ENCODE measurements at regions not wholly inside any gene's neighbourhood (a gene's known extent, or its start where the extent isn't known, plus 50 kb on each side); places are given as distances from the start of the nearest gene placed in this dataset.

DNA sequence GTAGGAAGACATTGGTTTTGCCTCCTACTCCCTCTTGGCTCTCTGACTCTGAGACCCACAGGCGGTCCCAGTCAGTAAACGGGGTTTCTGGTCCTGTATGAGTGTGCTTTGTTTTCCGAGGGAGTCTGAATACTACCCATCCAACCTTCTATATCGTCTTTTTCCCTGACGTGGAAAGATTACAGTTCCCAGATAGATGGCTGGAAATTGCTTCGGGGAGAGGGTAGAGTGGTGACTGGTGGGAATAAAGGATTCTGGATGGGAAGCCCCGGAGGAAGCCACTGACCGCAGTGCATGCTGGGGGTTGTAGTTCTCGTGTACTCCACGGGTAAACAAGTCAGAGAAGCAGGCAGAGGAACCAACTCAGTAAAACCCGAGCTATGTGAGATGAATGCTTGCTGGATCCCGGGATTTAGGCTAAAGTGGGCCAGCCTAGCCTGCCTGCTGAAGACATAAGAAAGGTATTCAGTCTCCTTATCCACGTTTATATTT lies 66.2 kb upstream of the IRF2BP2 start:
- TF ChIP-seq EZH2 (IDR thresholded peaks at IDR 0.05; ENCODE audit: insufficient read depth, low read length): no peak
- TF ChIP-seq, protein P1, sequence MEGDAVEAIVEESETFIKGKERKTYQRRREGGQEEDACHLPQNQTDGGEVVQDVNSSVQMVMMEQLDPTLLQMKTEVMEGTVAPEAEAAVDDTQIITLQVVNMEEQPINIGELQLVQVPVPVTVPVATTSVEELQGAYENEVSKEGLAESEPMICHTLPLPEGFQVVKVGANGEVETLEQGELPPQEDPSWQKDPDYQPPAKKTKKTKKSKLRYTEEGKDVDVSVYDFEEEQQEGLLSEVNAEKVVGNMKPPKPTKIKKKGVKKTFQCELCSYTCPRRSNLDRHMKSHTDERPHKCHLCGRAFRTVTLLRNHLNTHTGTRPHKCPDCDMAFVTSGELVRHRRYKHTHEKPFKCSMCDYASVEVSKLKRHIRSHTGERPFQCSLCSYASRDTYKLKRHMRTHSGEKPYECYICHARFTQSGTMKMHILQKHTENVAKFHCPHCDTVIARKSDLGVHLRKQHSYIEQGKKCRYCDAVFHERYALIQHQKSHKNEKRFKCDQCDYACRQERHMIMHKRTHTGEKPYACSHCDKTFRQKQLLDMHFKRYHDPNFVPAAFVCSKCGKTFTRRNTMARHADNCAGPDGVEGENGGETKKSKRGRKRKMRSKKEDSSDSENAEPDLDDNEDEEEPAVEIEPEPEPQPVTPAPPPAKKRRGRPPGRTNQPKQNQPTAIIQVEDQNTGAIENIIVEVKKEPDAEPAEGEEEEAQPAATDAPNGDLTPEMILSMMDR (IDR thresholded peaks at IDR 0.05; ENCODE audit: insufficient read depth, low read depth, low read length): no peak

All from astrocyte (in vitro differentiated cells and primary cell).